Hepatocyte (in vitro differentiated cells): ENCODE measurements at regions not wholly inside any gene's neighbourhood (a gene's known extent, or its start where the extent isn't known, plus 50 kb on each side); places are given as distances from the start of the nearest gene placed in this dataset.

Experiments
- DNase-seq: peaks from one replicate; pipeline ENCODE4 v3.0.0-alpha.2; 2016; ENCODE audit warnings: low spot score
- H2AFZ ChIP-seq: fragments of 200-600 bp; sonication (generic); 2 replicates; pipeline ENCODE4 v1.6.0; 2016; ENCODE audit warnings: antibody characterized with exemption, mild to moderate bottlenecking
- H3K27ac ChIP-seq: fragments of 200-600 bp; sonication (generic); 2 replicates; pipeline ENCODE4 v1.5.1; 2016; ENCODE audit warnings: mild to moderate bottlenecking
- H3K27me3 ChIP-seq: fragments of 200-600 bp; sonication (generic); 2 replicates; pipeline ENCODE4 v1.6.1; 2016
- H3K36me3 ChIP-seq: fragments of 200-600 bp; sonication (generic); replicated peaks from 2 replicates; pipeline ENCODE4 v1.5.1; 2016; ENCODE audit warnings: low read depth; ENCODE audit not compliant: insufficient read depth
- H3K4me1 ChIP-seq: fragments of 200-600 bp; sonication (generic); 2 replicates; pipeline ENCODE4 v1.5.1; 2016; ENCODE audit warnings: mild to moderate bottlenecking, moderate library complexity; ENCODE audit not compliant: insufficient read depth
- H3K4me2 ChIP-seq: fragments of 200-600 bp; sonication (generic); 2 replicates; pipeline ENCODE4 v1.6.0; 2016
- H3K4me3 ChIP-seq: fragments of 200-600 bp; sonication (generic); 2 replicates; pipeline ENCODE4 v1.5.1; 2016; ENCODE audit warnings: mild to moderate bottlenecking
- H3K79me2 ChIP-seq: fragments of 200-600 bp; sonication (generic); 2 replicates; pipeline ENCODE4 v1.6.0; 2017; ENCODE audit warnings: mild to moderate bottlenecking
- H3K9me2 ChIP-seq: fragments of 200-600 bp; sonication (generic); replicated peaks from 2 replicates; pipeline ENCODE4 v1.6.0; 2017; ENCODE audit warnings: mild to moderate bottlenecking; ENCODE audit not compliant: insufficient read depth
- H3K9me3 ChIP-seq: fragments of 200-600 bp; sonication (generic); 2 replicates; pipeline ENCODE4 v1.5.1; 2016; ENCODE audit warnings: low read depth, mild to moderate bottlenecking
- H4K20me1 ChIP-seq: fragments of 200-600 bp; sonication (generic); 2 replicates; pipeline ENCODE4 v1.6.0; 2016; ENCODE audit warnings: mild to moderate bottlenecking; ENCODE audit not compliant: insufficient read depth, poor library complexity, severe bottlenecking
- EZH2 ChIP-seq: fragments of 200-600 bp; sonication (generic); IDR thresholded peaks from 2 replicates; pipeline ENCODE4 v1.6.1; 2016; ENCODE audit warnings: antibody characterized with exemption, mild to moderate bottlenecking, borderline replicate concordance
- EZH2phosphoT487 ChIP-seq: fragments of 200-600 bp; sonication (generic); IDR thresholded peaks from one replicate; pipeline ENCODE4 v1.6.1; 2018; ENCODE audit warnings: antibody characterized with exemption, mild to moderate bottlenecking, low read depth, moderate library complexity; ENCODE audit not compliant: unreplicated experiment, severe bottlenecking
- WGBS: methylation state at CpG from one replicate; pipeline ENCODE4 v1.1.6; 2016; ENCODE audit warnings: low lambda C conversion rate; ENCODE audit errors: missing lambda C conversion rate; 5-methylcytosine and 5-hydroxymethylcytosine counted together
- TF ChIP-seq, protein P1 (sequence below): fragments of 200-600 bp; sonication (generic); IDR thresholded peaks from 2 replicates; pipeline ENCODE4 v1.5.1; 2016; ENCODE audit warnings: antibody characterized with exemption, mild to moderate bottlenecking; ENCODE audit not compliant: poor library complexity

DNA sequence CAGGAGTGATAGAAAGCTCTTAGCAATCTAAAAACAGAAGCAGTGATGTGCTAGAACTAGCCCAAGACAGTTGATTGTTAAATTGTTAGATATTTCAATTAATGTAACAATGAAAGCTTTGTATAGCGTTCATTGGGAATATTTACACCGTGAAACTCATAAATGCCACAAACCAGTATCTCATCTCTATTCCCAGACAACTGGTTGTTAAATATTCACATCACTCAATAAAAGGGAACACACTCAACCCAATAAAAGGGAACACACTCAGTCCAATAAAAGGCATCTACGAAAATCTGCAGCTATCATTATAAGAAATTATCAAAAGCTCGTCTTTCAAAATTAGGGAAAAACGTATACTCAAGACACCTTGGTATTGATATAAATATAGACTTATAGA is 270.9 kb downstream of the CYLC2 start:
- Histone ChIP-seq H3K4me3 (no peak overlapping the region), H3K4me1 (no peaks in the 10 kb centered on the region), H4K20me1 (no peaks in the 10 kb centered on the region), H3K9me3 (no peaks in the 10 kb centered on the region), H3K27me3 (no peaks in the 10 kb centered on the region), H2AFZ (no peak overlapping the region), H3K36me3 (no peaks in the 10 kb centered on the region), H3K27ac (no peak overlapping the region), H3K79me2 (no peaks in the 10 kb centered on the region), H3K4me2 (no peak overlapping the region), H3K9me2 (no peaks in the 10 kb centered on the region)
- DNase-seq = no peak
- TF ChIP-seq, protein P1, sequence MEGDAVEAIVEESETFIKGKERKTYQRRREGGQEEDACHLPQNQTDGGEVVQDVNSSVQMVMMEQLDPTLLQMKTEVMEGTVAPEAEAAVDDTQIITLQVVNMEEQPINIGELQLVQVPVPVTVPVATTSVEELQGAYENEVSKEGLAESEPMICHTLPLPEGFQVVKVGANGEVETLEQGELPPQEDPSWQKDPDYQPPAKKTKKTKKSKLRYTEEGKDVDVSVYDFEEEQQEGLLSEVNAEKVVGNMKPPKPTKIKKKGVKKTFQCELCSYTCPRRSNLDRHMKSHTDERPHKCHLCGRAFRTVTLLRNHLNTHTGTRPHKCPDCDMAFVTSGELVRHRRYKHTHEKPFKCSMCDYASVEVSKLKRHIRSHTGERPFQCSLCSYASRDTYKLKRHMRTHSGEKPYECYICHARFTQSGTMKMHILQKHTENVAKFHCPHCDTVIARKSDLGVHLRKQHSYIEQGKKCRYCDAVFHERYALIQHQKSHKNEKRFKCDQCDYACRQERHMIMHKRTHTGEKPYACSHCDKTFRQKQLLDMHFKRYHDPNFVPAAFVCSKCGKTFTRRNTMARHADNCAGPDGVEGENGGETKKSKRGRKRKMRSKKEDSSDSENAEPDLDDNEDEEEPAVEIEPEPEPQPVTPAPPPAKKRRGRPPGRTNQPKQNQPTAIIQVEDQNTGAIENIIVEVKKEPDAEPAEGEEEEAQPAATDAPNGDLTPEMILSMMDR = no peak
- TF ChIP-seq EZH2 (no peak), EZH2phosphoT487 (no peak)
- 87% methylated on average over 5 of the region's 5 CpGs for WGBS

- 83% methylated on average over 4 of the region's 4 CpGs for WGBS
- H3K4me2 ChIP-seq = no peak overlapping the region
- no peak overlapping the region for H2AFZ ChIP-seq
Observed at GRCh38 chr9:103277240-103277639, 282.1 kb downstream of the CYLC2 start.

DNA sequence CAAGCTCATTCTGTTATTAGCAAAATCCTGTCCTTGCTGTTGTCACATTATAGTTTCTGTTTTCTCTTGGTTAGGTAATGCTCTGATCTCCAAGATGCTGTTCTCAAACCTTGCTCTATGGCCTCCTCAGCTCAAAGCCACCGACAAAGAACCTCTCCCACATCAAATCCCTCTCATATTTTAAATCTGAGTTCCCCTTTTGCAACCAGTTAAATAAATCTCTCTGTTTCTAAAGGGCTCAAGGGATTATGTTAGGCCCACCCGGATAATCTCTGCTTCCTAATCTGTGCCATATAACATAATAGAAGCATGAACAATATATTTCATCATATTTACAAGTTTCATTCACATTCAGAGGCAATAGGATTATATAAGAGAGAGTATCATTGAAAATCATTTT is 286.0 kb downstream of the CYLC2 start:
- Histone ChIP-seq H3K9me2 (no peaks in the 10 kb centered on the region), H3K4me2 (no peak overlapping the region), H3K4me3 (no peak overlapping the region), H3K9me3 (no peaks in the 10 kb centered on the region), H3K27ac (no peak overlapping the region), H3K4me1 (no peaks in the 10 kb centered on the region), H3K27me3 (no peaks in the 10 kb centered on the region), H2AFZ (no peak overlapping the region), H3K79me2 (no peaks in the 10 kb centered on the region), H4K20me1 (no peaks in the 10 kb centered on the region), H3K36me3 (no peaks in the 10 kb centered on the region)
- WGBS = 52% methylated on average over 2 of the region's 2 CpGs
- no peak for TF ChIP-seq EZH2
- TF ChIP-seq, protein P1 = no peak
- TF ChIP-seq EZH2phosphoT487 = no peak
- DNase-seq = no peak

More at GRCh38 chr9:103277240-103277639, 282.1 kb downstream of the CYLC2 start:
- Histone ChIP-seq H3K27me3 (no peaks in the 10 kb centered on the region), H3K4me3 (no peak overlapping the region), H3K4me1 (no peaks in the 10 kb centered on the region), H3K79me2 (no peaks in the 10 kb centered on the region), H4K20me1 (no peaks in the 10 kb centered on the region), H3K9me3 (no peaks in the 10 kb centered on the region), H3K9me2 (no peaks in the 10 kb centered on the region), H3K27ac (no peak overlapping the region), H3K36me3 (no peaks in the 10 kb centered on the region)
- TF ChIP-seq EZH2 (no peak), EZH2phosphoT487 (no peak)
- TF ChIP-seq, protein P1 = no peak
- no peak for DNase-seq

DNA sequence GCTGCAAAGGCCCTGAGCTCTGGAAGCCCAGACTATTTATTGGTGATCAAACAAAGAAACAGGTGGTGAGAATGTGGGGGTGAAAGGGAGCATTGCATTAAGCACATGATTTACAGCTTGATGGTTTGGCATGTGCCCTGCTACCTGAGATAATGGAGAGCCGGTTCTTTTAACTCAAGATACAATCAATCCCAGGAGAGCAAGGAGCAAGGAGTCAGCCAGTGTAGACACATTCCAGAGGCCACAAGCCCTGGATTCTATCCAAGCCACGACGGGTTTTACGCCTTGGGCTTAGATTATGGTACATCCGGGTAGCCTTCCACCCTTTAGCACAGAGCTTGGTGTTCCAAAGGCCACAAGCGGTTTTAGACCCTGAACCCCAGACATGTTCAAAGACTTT is 292.2 kb downstream of the CYLC2 start:
- TF ChIP-seq, protein P1 = no peak
- TF ChIP-seq EZH2phosphoT487 (no peak), EZH2 (no peak)
- H3K27me3 ChIP-seq = no peaks in the 10 kb centered on the region
- H4K20me1 ChIP-seq = no peaks in the 10 kb centered on the region
- H3K4me1 ChIP-seq = no peaks in the 10 kb centered on the region
- H3K36me3 ChIP-seq = no peaks in the 10 kb centered on the region
- H3K4me2 ChIP-seq = no peak overlapping the region
- 65% methylated on average over 6 of the region's 6 CpGs for WGBS
- no peak overlapping the region for H3K27ac ChIP-seq
- no peaks in the 10 kb centered on the region for H3K79me2 ChIP-seq
- no peaks in the 10 kb centered on the region for H3K9me2 ChIP-seq
- no peak for DNase-seq
- H3K4me3 ChIP-seq = no peak overlapping the region
- no peaks in the 10 kb centered on the region for H3K9me3 ChIP-seq
- no peak overlapping the region for H2AFZ ChIP-seq
